Cardiac muscle cell (in vitro differentiated cells and primary cell): ENCODE measurements at regions not wholly inside any gene's neighbourhood (a gene's known extent, or its start where the extent isn't known, plus 50 kb on each side); places are given as distances from the start of the nearest gene placed in this dataset.

Experiments used
- DNase-seq, 2 donors: peaks; one replicate each; pipeline versions ENCODE4 v3.0.0 to v3.0.0-alpha.2; 2010 to 2017; ENCODE audit warnings: low read depth in 1 of 2, low spot score in 1 of 2
- H3K27ac ChIP-seq: fragments of 200-600 bp; sonication (generic); 2 replicates; pipeline ENCODE4 v1.5.1; 2016
- H3K27me3 ChIP-seq: fragments of 200-600 bp; sonication (generic); 2 replicates; pipeline ENCODE4 v1.6.0; 2016; ENCODE audit warnings: control low read depth
- H3K36me3 ChIP-seq: fragments of 200-600 bp; sonication (generic); 2 replicates; pipeline ENCODE4 v1.5.1; 2016; ENCODE audit warnings: control low read depth
- H3K4me1 ChIP-seq: fragments of 200-600 bp; sonication (generic); 2 replicates; pipeline ENCODE4 v1.8.1; 2017; ENCODE audit warnings: low read depth, mild to moderate bottlenecking, mixed run types
- H3K4me3 ChIP-seq: fragments of 200-600 bp; sonication (generic); 2 replicates; pipeline ENCODE4 v1.5.1; 2016; ENCODE audit warnings: mild to moderate bottlenecking
- H3K9me3 ChIP-seq: fragments of 200-600 bp; sonication (generic); 2 replicates; pipeline ENCODE4 v1.5.1; 2017; ENCODE audit warnings: low read depth, mild to moderate bottlenecking, control low read depth
- TF ChIP-seq, protein P1 (sequence below): IDR thresholded peaks from 2 replicates; pipeline ENCODE4 v1.5.1; 2012; ENCODE audit warnings: low read depth, mild to moderate bottlenecking, low read length

DNA sequence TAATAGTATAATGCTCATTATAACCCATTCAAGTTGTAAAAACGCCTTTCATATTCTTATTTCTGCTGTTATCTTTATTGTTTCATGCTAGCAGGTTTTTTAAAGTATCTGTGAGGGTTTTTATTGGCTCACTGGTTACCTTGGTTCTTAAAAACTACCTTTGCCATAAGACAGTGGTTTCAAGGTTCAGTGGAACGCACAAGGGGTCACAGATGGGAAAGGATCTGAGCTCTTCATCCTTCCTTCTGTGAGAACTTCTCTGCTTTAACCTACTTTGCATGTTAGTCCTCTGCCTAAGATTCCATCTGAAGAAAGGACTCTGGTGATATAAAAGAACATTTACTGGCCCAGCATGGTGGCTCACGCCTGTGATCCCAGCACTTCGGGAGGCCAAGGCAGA is 492.6 kb downstream of the CD83 start:
- no peaks in the 10 kb centered on the region for H3K9me3 ChIP-seq
- no peak for DNase-seq
- TF ChIP-seq, protein P1, sequence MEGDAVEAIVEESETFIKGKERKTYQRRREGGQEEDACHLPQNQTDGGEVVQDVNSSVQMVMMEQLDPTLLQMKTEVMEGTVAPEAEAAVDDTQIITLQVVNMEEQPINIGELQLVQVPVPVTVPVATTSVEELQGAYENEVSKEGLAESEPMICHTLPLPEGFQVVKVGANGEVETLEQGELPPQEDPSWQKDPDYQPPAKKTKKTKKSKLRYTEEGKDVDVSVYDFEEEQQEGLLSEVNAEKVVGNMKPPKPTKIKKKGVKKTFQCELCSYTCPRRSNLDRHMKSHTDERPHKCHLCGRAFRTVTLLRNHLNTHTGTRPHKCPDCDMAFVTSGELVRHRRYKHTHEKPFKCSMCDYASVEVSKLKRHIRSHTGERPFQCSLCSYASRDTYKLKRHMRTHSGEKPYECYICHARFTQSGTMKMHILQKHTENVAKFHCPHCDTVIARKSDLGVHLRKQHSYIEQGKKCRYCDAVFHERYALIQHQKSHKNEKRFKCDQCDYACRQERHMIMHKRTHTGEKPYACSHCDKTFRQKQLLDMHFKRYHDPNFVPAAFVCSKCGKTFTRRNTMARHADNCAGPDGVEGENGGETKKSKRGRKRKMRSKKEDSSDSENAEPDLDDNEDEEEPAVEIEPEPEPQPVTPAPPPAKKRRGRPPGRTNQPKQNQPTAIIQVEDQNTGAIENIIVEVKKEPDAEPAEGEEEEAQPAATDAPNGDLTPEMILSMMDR: no peak

DNA sequence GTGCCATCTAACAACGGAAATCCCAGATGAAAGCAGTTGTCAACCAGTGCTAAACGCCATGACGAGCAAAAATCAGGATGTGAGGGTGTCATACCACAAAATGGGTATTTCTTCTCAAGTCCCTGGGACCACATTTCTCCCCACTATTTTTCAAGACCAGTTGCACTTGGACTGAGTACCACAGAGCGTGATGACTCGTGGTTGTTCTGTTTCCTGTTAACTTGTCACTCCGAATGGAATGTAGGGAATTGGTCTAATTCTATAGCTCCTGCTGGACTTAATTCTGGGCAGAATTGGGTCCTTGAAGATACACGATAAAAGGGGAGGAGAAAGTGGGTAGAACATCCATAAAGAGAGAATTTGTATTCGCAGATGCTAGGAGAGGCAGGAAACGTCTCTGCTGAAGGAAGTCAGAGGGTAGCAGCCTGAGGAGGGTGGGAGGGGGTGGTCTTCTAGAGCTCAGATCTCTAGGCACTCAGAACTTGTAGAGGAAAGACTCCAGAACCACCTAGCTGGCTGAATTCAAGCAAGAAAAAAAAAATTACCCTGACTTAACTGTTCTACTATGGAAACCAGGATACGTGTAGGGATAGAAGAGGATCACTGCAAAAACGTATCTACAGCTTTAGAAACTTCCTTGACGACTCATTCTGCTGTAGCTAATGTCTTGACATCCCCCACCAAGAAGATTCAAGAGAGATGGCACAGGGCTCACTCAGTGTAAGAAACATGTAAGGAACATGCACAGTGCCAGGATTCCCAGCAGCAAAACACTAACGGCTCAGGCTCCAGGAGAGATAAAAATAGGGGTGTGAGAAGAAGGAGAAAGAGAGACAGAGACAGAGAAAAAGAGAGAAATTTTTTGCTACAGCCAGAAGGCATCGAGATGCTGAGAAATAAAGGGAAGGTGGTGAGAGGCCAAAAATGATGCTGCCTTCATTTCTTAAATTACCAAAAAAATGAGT is 494.7 kb downstream of the CD83 start:
- no peak overlapping the region for H3K27ac ChIP-seq
- DNase-seq: peak in 1 of 2 donors; percentile 14
- no peaks in the 10 kb centered on the region for H3K27me3 ChIP-seq
- TF ChIP-seq, protein P1: no peak
- H3K4me3 ChIP-seq: no peak overlapping the region
- no peaks in the 10 kb centered on the region for H3K4me1 ChIP-seq
- no peaks in the 10 kb centered on the region for H3K9me3 ChIP-seq
- H3K36me3 ChIP-seq: no peaks in the 10 kb centered on the region

More for the DNA sequence above, 492.6 kb downstream of the CD83 start:
- Histone ChIP-seq H3K27me3 (no peaks in the 10 kb centered on the region), H3K4me1 (no peaks in the 10 kb centered on the region), H3K4me3 (no peak overlapping the region), H3K36me3 (no peaks in the 10 kb centered on the region), H3K27ac (no peak overlapping the region)

DNA sequence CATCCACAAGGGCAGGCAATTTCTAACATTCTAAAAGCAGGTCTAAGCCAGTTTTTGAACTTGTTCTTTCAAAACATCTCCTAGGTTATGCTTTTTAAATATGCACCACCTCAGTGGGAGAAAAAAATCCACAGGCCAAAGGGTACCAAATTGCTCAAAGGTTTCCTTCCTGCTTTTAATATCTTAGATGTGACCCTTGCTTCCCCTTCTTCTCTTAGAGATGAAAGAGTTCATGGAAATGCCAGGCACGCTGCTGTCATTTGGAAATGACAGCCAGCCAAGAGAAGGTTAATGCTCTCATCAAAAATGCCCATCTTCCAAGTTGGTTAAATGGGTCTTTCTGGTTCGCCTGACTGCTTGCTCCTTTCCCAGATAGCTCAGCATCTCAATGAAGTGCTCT is 497.1 kb downstream of the CD83 start:
- H3K9me3 ChIP-seq: no peaks in the 10 kb centered on the region

DNA sequence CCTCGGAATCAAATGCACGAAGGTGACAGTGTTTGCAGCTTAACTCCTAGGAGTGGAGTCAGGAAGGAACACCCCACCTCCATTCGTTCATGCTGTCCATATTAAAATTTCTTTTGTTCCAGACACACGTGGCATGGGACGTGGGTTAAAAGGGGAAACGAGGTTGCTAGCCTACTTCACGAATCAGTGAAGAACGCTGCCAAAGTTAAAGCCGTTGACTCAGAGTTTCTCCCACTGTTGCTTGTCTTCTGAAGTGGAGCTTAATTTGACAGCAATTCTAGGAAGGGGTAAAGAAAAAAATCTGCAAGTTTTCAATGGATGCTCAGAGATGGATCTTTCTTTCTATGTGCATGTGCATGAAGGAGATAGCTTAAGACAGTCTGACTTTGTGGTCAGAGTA is 499.1 kb downstream of the CD83 start:
- Histone ChIP-seq H3K27ac (no peak overlapping the region), H3K36me3 (no peaks in the 10 kb centered on the region), H3K4me1 (peaks cover 8% of the 10 kb centered on the region), H3K4me3 (no peak overlapping the region), H3K9me3 (no peaks in the 10 kb centered on the region), H3K27me3 (no peaks in the 10 kb centered on the region)
- no peak for DNase-seq
- TF ChIP-seq, protein P1: no peak

More for the DNA sequence above, 497.1 kb downstream of the CD83 start:
- DNase-seq: no peak
- H3K27ac ChIP-seq: no peak overlapping the region
- H3K4me1 ChIP-seq: peaks cover under 1% of the 10 kb centered on the region
- H3K27me3 ChIP-seq: no peaks in the 10 kb centered on the region
- no peaks in the 10 kb centered on the region for H3K36me3 ChIP-seq
- H3K4me3 ChIP-seq: no peak overlapping the region
- TF ChIP-seq, protein P1: no peak

DNA sequence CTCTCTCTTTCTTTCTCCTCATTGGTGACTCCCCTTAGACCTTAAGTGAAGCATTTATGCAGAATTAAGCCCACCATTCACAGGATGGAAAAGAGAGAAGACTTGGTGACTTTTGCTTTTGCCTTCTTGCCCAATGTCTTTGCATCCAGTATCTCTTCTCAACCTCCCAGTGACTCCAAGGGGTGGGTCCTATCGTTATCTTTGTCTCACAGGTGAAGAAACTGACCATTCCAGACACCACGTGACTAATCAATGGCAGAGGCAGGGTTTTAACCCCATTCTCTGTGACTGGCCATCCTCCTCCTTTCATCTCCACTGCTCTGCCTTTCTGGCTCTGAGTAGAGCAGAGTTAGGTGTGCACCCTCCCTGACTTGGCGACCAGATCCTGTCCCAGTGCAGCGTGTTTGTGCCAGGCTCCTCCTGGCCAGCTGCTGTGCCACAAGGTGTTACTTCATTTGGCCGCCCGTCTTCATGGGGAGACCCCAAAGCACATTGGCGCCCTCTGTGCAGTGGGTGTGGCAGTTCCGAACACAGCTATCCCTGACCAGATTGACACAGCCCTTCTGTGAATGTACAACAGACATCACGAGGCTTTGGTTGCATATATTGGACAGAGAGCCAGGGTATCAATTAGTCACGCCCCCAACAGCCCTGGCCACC is 501.3 kb downstream of the CD83 start:
- no peak for DNase-seq
- H3K27ac ChIP-seq: no peak overlapping the region
- H3K36me3 ChIP-seq: no peaks in the 10 kb centered on the region
- no peaks in the 10 kb centered on the region for H3K9me3 ChIP-seq
- H3K4me1 ChIP-seq: peaks cover 28% of the 10 kb centered on the region
- no peak overlapping the region for H3K4me3 ChIP-seq
- no peaks in the 10 kb centered on the region for H3K27me3 ChIP-seq
- TF ChIP-seq, protein P1: no peak
